ENCODE measurements at regions not wholly inside any gene's neighbourhood (a gene's known extent, or its start where the extent isn't known, plus 50 kb on each side); places are given as distances from the start of the nearest gene placed in this dataset.

- Mint-ChIP-seq H3K27ac (ENCODE audit: unreplicated experiment) (no peak overlapping the region), H3K4me1 (ENCODE audit: low read depth, unreplicated experiment) (no peaks in the 10 kb centered on the region), H3K4me3 (ENCODE audit: low read depth, unreplicated experiment) (no peak overlapping the region), H3K36me3 (ENCODE audit: insufficient read depth, unreplicated experiment) (no peaks in the 10 kb centered on the region), H3K27me3 (ENCODE audit: unreplicated experiment) (peaks cover 48% of the 10 kb centered on the region), H3K9me3 (ENCODE audit: low read depth, unreplicated experiment) (no peaks in the 10 kb centered on the region)
- CTCF ChIA-PET = no interaction called here
- BruUV-seq (replicated peaks) = no TSS peak
- no peak for TF ChIP-seq CTCF (IDR thresholded peaks at IDR 0.05; ENCODE audit: unreplicated experiment)
- intact Hi-C loops (cut with micrococcal nuclease; ENCODE audit: unreplicated experiment) = no loop called here
- no peak for DNase-seq
These were observed 323.9 kb downstream of the AACS start for GRCh38 chr12:125389061-125389697.

GRCh38 chr12:125393569-125393968, 328.3 kb downstream of the AACS start:
- no peak overlapping the region for H3K4me3 Mint-ChIP-seq (ENCODE audit: low read depth, unreplicated experiment)
- peaks cover 59% of the 10 kb centered on the region for H3K27me3 Mint-ChIP-seq (ENCODE audit: unreplicated experiment)
- no peak for TF ChIP-seq CTCF (IDR thresholded peaks at IDR 0.05; ENCODE audit: unreplicated experiment)
- no TSS peak for BruUV-seq (replicated peaks)
- no peak overlapping the region for H3K27ac Mint-ChIP-seq (ENCODE audit: unreplicated experiment)
- CTCF ChIA-PET = no interaction called here
- no peaks in the 10 kb centered on the region for H3K9me3 Mint-ChIP-seq (ENCODE audit: low read depth, unreplicated experiment)
- no peaks in the 10 kb centered on the region for H3K36me3 Mint-ChIP-seq (ENCODE audit: insufficient read depth, unreplicated experiment)
- DNase-seq = no peak
- no peaks in the 10 kb centered on the region for H3K4me1 Mint-ChIP-seq (ENCODE audit: low read depth, unreplicated experiment)
- intact Hi-C loops (cut with micrococcal nuclease; ENCODE audit: unreplicated experiment) = no loop called here

GRCh38 chr12:125395583-125396215, 330.5 kb downstream of the AACS start:
- DNase-seq = no peak
- H3K27me3 Mint-ChIP-seq (ENCODE audit: unreplicated experiment) = peaks cover 76% of the 10 kb centered on the region
- no peak overlapping the region for H3K4me3 Mint-ChIP-seq (ENCODE audit: low read depth, unreplicated experiment)
- H3K4me1 Mint-ChIP-seq (ENCODE audit: low read depth, unreplicated experiment) = no peaks in the 10 kb centered on the region
- CTCF ChIA-PET = no interaction called here
- TF ChIP-seq CTCF (IDR thresholded peaks at IDR 0.05; ENCODE audit: unreplicated experiment) = no peak
- intact Hi-C loops (cut with micrococcal nuclease; ENCODE audit: unreplicated experiment) = no loop called here
- BruUV-seq (replicated peaks) = no TSS peak
- peaks cover 2% of the 10 kb centered on the region for H3K9me3 Mint-ChIP-seq (ENCODE audit: low read depth, unreplicated experiment)
- H3K36me3 Mint-ChIP-seq (ENCODE audit: insufficient read depth, unreplicated experiment) = no peaks in the 10 kb centered on the region
- H3K27ac Mint-ChIP-seq (ENCODE audit: unreplicated experiment) = no peak overlapping the region

GRCh38 chr12:125399489-125399888, 334.3 kb downstream of the AACS start:
- peaks cover 2% of the 10 kb centered on the region for H3K9me3 Mint-ChIP-seq (ENCODE audit: low read depth, unreplicated experiment)
- no TSS peak for BruUV-seq (replicated peaks)
- CTCF ChIA-PET = no interaction called here

More at GRCh38 chr12:125399489-125399888, 334.3 kb downstream of the AACS start:
- Mint-ChIP-seq H3K27ac (ENCODE audit: unreplicated experiment) (no peak overlapping the region), H3K36me3 (ENCODE audit: insufficient read depth, unreplicated experiment) (no peaks in the 10 kb centered on the region), H3K4me1 (ENCODE audit: low read depth, unreplicated experiment) (no peaks in the 10 kb centered on the region), H3K27me3 (ENCODE audit: unreplicated experiment) (peaks cover 76% of the 10 kb centered on the region), H3K4me3 (ENCODE audit: low read depth, unreplicated experiment) (no peak overlapping the region)
- intact Hi-C loops (cut with micrococcal nuclease; ENCODE audit: unreplicated experiment) = no loop called here
- DNase-seq = no peak
- TF ChIP-seq CTCF (IDR thresholded peaks at IDR 0.05; ENCODE audit: unreplicated experiment) = no peak
